ENCODE measurements at regions not wholly inside any gene's neighbourhood (a gene's known extent, or its start where the extent isn't known, plus 50 kb on each side); places are given as distances from the start of the nearest gene placed in this dataset.

GRCh38 chr15:88389120-88389519 lies 78.1 kb downstream of the MRPL46 start:
- TF ChIP-seq CTCF (IDR thresholded peaks at IDR 0.05) (no peak), POLR2AphosphoS5 (IDR thresholded peaks at IDR 0.05) (no peak), POLR2A (IDR thresholded peaks at IDR 0.05; ENCODE audit: low read depth) (no peak)

Data from esophagus muscularis mucosa (tissue), 3 donors.